AG04450 (cell line): ENCODE measurements at regions not wholly inside any gene's neighbourhood (a gene's known extent, or its start where the extent isn't known, plus 50 kb on each side); places are given as distances from the start of the nearest gene placed in this dataset.

ENCODE experiments used
- CTCF ChIA-PET: fragments of 300-600, 350-600 bp; formaldehyde crosslinking; extraction: SDS; loops from one replicate; lab custom pipeline; 2022; ENCODE audit warnings: antibody characterized with exemption, inconsistent platforms; lab: Charles Lee
- POLR2A ChIA-PET: fragments of 350-600 bp; formaldehyde crosslinking; extraction: SDS; loops from one replicate; lab custom pipeline; 2021; ENCODE audit warnings: antibody characterized with exemption, inconsistent platforms; lab: Yijun Ruan, JAX
- DNase-seq: peaks from one replicate; pipeline ENCODE4 v3.0.0-alpha.2; 2011; ENCODE audit warnings: low read depth, low spot score
- H3K27ac ChIP-seq: one replicate; pipeline ENCODE4 v1.5.1; 2012; ENCODE audit warnings: low read depth, low read length, control low read depth
- H3K27me3 ChIP-seq: one replicate; pipeline ENCODE4 v1.6.0; 2012; ENCODE audit warnings: low read length; ENCODE audit not compliant: control insufficient read depth, insufficient read depth
- H3K4me3 ChIP-seq: 2 replicates; pipeline ENCODE4 v1.5.1; 2011; ENCODE audit warnings: mild to moderate bottlenecking, low read depth, low read length, control low read depth
- H3K9me3 ChIP-seq: 2 replicates; pipeline ENCODE4 v1.5.1; 2012; ENCODE audit warnings: low read length; ENCODE audit not compliant: control insufficient read depth, insufficient read depth
- CTCF ChIP-seq: IDR thresholded peaks from 2 replicates; pipeline ENCODE4 v1.5.1; 2011; ENCODE audit warnings: low read depth, low read length, control low read depth, inconsistent platforms

- no peak for TF ChIP-seq CTCF
- CTCF ChIA-PET = interaction anchor here (0.6 to 11.5 kb wide), 17 partner anchors 13 to 787 kb away, joined by 3 to 250 read pairs (median 4); partner anchors contain the start of gene PERP
- Histone ChIP-seq H3K9me3 (no peaks in the 10 kb centered on the region), H3K4me3 (no peak overlapping the region), H3K27ac (no peak overlapping the region), H3K27me3 (no peaks in the 10 kb centered on the region)
- DNase-seq = no peak
- POLR2A ChIA-PET = no interaction called here
Measured at GRCh38 chr6:138000941-138001340, 106.3 kb downstream of the PERP start.

GRCh38 chr6:138001750-138002349 lies 105.4 kb downstream of the PERP start:
- H3K27me3 ChIP-seq = no peaks in the 10 kb centered on the region

GRCh38 chr6:138004430-138005287 lies 102.6 kb downstream of the PERP start:
- ChIA-PET POLR2A (interaction anchor here (0.9 kb wide), 1 partner anchor 101 kb away, joined by 4 read pairs; no protein-coding TSS in a partner anchor), CTCF (interaction anchor here (0.7 to 11.5 kb wide), 19 partner anchors 8 to 733 kb away, joined by 3 to 250 read pairs (median 5); partner anchors contain the start of genes PERP and TNFAIP3)
- H3K4me3 ChIP-seq = no peak overlapping the region
- no peaks in the 10 kb centered on the region for H3K9me3 ChIP-seq
- peak; percentile 49 for TF ChIP-seq CTCF
- H3K27ac ChIP-seq = no peak overlapping the region
- DNase-seq = no peak
- no peaks in the 10 kb centered on the region for H3K27me3 ChIP-seq

More at GRCh38 chr6:138001750-138002349, 105.4 kb downstream of the PERP start:
- ChIA-PET POLR2A (no interaction called here), CTCF (interaction anchor here (0.7 to 11.5 kb wide), 7 partner anchors 85 to 443 kb away, joined by 3 to 250 read pairs (median 5); partner anchors contain the start of gene PERP)
- peak; percentile 93 for TF ChIP-seq CTCF
- DNase-seq = peak; percentile 36
- no peak overlapping the region for H3K27ac ChIP-seq
- H3K9me3 ChIP-seq = no peaks in the 10 kb centered on the region
- no peak overlapping the region for H3K4me3 ChIP-seq

- no peak overlapping the region for H3K4me3 ChIP-seq
- POLR2A ChIA-PET = no interaction called here
- no peak overlapping the region for H3K27ac ChIP-seq
Measured at GRCh38 chr6:138005846-138006245, 101.4 kb downstream of the PERP start.

More at GRCh38 chr6:138005846-138006245, 101.4 kb downstream of the PERP start:
- CTCF ChIA-PET = interaction anchor here (0.6 to 11.5 kb wide), 17 partner anchors 8 to 1979 kb away, joined by 3 to 250 read pairs (median 4); partner anchors contain the start of gene PERP
- TF ChIP-seq CTCF = no peak
- no peaks in the 10 kb centered on the region for H3K27me3 ChIP-seq
- no peaks in the 10 kb centered on the region for H3K9me3 ChIP-seq
- no peak for DNase-seq
